Effector memory CD8-positive, alpha-beta T cell (primary cell): ENCODE measurements at regions not wholly inside any gene's neighbourhood (a gene's known extent, or its start where the extent isn't known, plus 50 kb on each side); places are given as distances from the start of the nearest gene placed in this dataset.
"Not testable (repeated sequence)": the region's sequence is repeated elsewhere in the genome, so short reads cannot be mapped to it uniquely, and the experiment has no call there.

Source experiments
- ATAC-seq: fragments of 150-1000 bp; cut with Tn5 transposase; replicated peaks from 2 replicates; pipeline ENCODE4 v1.10.0; 2021; ENCODE audit warnings: mild to moderate bottlenecking, moderate library complexity
- DNase-seq, 3 experiments: peaks; one replicate each; pipeline ENCODE4 v3.0.0; 2021
- H3K27ac Mint-ChIP-seq, 2 donors: one replicate each; pipeline ENCODE4 v1.8.0; 2022; ENCODE audit warnings: mild to moderate bottlenecking in 2 of 2, mixed read lengths in 2 of 2, moderate library complexity in 2 of 2
- H3K27me3 Mint-ChIP-seq, 2 donors: one replicate each; pipeline ENCODE4 v1.8.0; 2022; ENCODE audit warnings: mixed read lengths in 2 of 2
- H3K36me3 Mint-ChIP-seq: one replicate; pipeline ENCODE4 v1.8.0; 2022; ENCODE audit warnings: mild to moderate bottlenecking, moderate library complexity, mixed read lengths; ENCODE audit not compliant: insufficient read depth
- H3K4me1 Mint-ChIP-seq, 2 donors: one replicate each; pipeline ENCODE4 v1.8.0; 2022; ENCODE audit warnings: low read depth in 2 of 2, mixed read lengths in 2 of 2
- H3K4me3 Mint-ChIP-seq, 2 donors: one replicate each; pipeline ENCODE4 v1.8.0; 2022; ENCODE audit warnings: mild to moderate bottlenecking in 2 of 2, mixed read lengths in 2 of 2, moderate library complexity in 2 of 2
- H3K9me3 Mint-ChIP-seq, 2 donors: one replicate each; pipeline ENCODE4 v1.8.0; 2022; ENCODE audit warnings: mixed read lengths in 2 of 2

DNA sequence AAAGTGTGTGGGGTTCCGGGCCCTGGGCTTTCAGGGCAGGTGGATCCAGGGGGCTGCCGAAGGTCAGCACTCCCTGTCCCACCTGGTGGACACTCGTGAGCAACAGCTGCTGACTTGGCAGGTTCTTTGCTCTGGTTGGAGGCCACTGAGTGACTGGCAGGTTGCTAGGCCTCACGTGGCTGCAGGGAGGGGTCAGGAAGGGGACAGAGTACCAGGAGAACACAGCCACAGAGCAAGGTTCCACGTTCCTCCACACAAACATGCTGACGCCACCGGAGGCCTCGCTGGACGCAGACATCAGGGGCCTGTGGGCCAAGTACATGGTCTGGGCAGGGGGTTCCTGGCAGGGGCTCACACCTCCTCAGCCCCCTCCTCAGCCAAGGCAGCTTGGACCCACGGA lies 152.0 kb upstream of the CDK13 start:
- H3K27me3 Mint-ChIP-seq: peaks cover 9 to 15% of the 10 kb centered on the region in 2 donors
- not testable (repeated sequence) for H3K9me3 Mint-ChIP-seq, DNase-seq, H3K27ac Mint-ChIP-seq, ATAC-seq, H3K36me3 Mint-ChIP-seq, H3K4me1 Mint-ChIP-seq, H3K4me3 Mint-ChIP-seq

DNA sequence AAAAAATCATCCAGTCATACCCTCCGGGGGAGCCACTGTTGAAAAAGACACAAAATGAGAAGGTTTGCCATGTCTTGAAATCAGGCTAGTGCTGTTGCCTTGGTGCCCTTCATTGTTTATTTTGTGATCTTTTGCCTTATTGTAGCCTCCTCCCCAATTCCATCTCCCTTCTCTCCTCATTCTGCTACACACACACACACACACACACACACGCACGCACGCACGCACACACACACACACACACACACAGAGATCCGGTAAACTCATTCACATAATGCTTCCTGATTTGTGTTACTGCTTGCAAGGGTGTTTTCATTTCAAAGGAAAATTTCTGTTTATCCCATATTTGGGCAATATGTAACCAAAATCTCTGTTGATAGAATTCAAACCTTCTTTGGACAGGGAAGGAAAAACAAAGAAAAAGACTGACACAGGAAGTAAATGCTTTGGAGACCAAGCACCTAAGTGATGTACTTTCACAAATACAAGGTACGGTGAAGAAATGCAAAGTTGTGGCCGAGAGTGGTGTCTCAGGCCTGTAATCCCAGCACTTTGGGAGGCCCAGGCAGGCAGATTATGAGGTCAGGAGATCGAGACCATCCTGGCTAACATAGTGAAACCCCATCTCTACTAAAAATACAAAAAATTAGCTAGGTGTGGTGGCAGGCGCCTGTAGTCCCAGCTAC lies 141.1 kb upstream of the CDK13 start:
- H3K4me1 Mint-ChIP-seq: no peaks in the 10 kb centered on the region
- H3K36me3 Mint-ChIP-seq: no peaks in the 10 kb centered on the region
- H3K4me3 Mint-ChIP-seq: no peak overlapping the region
- H3K9me3 Mint-ChIP-seq: no peaks in the 10 kb centered on the region
- H3K27me3 Mint-ChIP-seq: peaks cover 23 to 35% of the 10 kb centered on the region in 2 donors
- H3K27ac Mint-ChIP-seq: no peak overlapping the region
- no peak for DNase-seq
- no peak for ATAC-seq

DNA sequence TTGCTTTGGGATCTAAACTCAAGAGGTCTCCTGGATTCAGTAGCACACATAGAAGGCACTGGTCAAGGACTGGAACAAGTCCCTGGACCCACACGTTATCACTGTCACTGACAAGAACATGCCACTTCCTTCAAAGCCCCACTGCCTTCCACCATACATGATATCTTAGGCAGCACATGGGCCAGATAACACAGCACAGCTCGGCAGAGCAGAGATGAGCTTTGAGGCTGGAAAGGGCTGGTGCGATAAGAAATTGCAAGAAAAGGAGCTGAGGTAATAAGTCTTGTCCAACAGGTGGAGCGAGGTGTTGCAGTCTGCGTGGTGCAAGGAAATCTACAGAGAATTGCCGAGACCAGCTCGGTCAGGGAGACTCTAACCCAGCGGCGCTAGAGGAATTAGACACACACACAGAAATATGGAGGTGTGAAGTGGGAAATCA lies 139.8 kb upstream of the CDK13 start:
- DNase-seq (no peak), ATAC-seq (no peak)
- H3K27me3 Mint-ChIP-seq: peaks cover 29 to 43% of the 10 kb centered on the region in 2 donors
- no peaks in the 10 kb centered on the region for H3K36me3 Mint-ChIP-seq
- no peaks in the 10 kb centered on the region for H3K4me1 Mint-ChIP-seq
- H3K9me3 Mint-ChIP-seq: no peaks in the 10 kb centered on the region
- H3K27ac Mint-ChIP-seq: no peak overlapping the region
- no peak overlapping the region for H3K4me3 Mint-ChIP-seq

DNA sequence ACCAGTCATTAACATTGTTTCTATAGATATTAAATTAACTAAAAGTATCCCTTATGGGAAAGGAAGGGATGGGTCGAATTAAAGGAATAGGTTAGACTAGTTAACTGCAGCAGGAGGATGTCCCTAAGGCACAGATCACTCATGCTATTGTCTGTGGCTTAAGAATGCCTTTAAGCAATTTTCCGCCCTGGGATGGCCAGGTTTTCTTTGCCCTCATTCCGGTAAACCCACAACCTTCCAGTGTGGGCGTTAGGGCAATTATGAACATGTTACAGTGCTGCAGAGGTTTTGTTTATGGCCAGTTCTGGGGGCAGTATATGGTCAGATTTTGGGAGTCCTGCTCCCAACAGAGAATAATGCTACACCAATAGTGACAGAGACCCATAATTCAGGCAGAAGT lies 139.3 kb upstream of the CDK13 start:
- no peak for ATAC-seq
- H3K27ac Mint-ChIP-seq: no peak overlapping the region
- no peak overlapping the region for H3K4me3 Mint-ChIP-seq
- DNase-seq: no peak
- H3K27me3 Mint-ChIP-seq: peaks cover 34 to 47% of the 10 kb centered on the region in 2 donors
- no peaks in the 10 kb centered on the region for H3K9me3 Mint-ChIP-seq
- no peaks in the 10 kb centered on the region for H3K4me1 Mint-ChIP-seq
- no peaks in the 10 kb centered on the region for H3K36me3 Mint-ChIP-seq

DNA sequence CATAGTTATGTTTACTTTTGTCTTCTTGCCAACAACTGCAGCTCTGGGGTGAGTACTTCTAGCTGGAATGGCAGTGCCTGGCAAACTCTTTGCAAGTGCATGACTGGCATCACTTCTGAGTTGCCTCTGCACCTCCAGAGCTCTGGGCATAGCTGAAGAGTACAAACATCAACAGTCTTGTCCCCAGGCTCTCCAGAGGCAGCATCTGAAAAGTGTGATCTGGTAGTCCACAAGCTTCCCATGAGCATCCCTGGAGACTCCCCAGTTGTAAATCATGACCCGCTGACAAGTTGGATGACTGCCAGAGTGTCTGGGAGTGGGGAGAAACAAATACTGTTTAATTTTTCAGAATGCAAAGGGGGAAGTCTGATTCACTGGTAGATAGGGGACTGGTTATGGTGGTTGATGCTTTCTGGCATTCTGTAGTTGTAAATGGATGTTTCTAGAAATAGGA lies 138.9 kb upstream of the CDK13 start:
- no peak for DNase-seq
- no peak overlapping the region for H3K4me3 Mint-ChIP-seq
- no peaks in the 10 kb centered on the region for H3K4me1 Mint-ChIP-seq

DNA sequence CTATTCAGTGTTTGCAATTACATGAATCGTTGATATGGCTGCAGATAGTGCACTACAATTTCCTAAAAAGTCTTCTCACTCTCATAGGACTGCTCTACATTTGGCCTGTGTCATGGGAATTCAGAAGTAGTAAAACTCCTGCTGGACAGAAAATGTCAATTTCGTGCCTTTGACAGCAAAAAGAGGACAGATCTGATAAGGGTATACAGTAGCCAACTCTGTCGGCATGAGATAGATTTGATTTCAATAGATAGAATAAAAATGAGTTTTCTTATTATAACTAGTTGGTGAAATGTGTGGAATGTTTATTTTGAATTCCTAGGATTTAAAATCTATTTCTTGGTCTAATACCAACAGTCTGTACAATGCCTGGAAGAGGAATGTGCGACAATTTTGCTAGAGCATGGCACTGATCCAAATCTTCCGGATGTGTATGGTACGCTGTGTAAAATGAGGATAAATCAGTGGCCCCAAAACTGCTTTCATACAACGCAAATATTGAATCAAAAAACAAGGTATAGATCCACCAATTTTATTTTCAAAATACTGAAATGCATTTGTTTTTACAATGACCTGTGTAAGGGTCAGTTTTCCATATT lies 133.5 kb upstream of the CDK13 start:
- no peaks in the 10 kb centered on the region for H3K36me3 Mint-ChIP-seq
- peaks cover 43 to 53% of the 10 kb centered on the region in 2 donors for H3K27me3 Mint-ChIP-seq

More for the DNA sequence above, 138.9 kb upstream of the CDK13 start:
- no peak for ATAC-seq
- H3K27ac Mint-ChIP-seq: no peak overlapping the region
- H3K36me3 Mint-ChIP-seq: no peaks in the 10 kb centered on the region
- H3K27me3 Mint-ChIP-seq: peaks cover 35 to 52% of the 10 kb centered on the region in 2 donors
- H3K9me3 Mint-ChIP-seq: no peaks in the 10 kb centered on the region

DNA sequence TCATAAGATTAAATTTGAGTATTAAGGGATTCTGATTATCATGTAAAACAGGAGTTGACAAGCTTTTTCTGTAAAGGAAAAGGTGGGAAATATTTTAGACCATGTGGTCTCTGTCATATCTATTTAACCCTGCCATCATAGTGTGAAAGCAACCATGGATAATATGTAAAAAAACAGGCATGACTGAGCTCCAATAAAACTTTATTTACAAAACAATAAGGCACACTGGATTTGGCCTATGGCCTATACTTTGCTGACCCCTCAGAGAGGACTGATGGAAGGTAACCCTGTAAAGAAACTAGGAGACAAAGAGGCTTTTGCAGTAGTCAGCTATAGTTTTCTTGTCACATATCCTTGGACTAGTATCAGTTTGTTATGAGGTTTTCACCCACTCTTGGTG lies 130.5 kb upstream of the CDK13 start:
- no peaks in the 10 kb centered on the region for H3K36me3 Mint-ChIP-seq
- H3K4me1 Mint-ChIP-seq: no peaks in the 10 kb centered on the region
- H3K9me3 Mint-ChIP-seq: no peaks in the 10 kb centered on the region
- ATAC-seq: no peak
- DNase-seq: no peak
- no peak overlapping the region for H3K27ac Mint-ChIP-seq
- peaks cover 41 to 53% of the 10 kb centered on the region in 2 donors for H3K27me3 Mint-ChIP-seq
- H3K4me3 Mint-ChIP-seq: no peak overlapping the region

More for the DNA sequence above, 133.5 kb upstream of the CDK13 start:
- Mint-ChIP-seq H3K9me3 (no peaks in the 10 kb centered on the region), H3K4me1 (no peaks in the 10 kb centered on the region), H3K27ac (no peak overlapping the region), H3K4me3 (no peak overlapping the region)
- ATAC-seq (no peak), DNase-seq (no peak)

DNA sequence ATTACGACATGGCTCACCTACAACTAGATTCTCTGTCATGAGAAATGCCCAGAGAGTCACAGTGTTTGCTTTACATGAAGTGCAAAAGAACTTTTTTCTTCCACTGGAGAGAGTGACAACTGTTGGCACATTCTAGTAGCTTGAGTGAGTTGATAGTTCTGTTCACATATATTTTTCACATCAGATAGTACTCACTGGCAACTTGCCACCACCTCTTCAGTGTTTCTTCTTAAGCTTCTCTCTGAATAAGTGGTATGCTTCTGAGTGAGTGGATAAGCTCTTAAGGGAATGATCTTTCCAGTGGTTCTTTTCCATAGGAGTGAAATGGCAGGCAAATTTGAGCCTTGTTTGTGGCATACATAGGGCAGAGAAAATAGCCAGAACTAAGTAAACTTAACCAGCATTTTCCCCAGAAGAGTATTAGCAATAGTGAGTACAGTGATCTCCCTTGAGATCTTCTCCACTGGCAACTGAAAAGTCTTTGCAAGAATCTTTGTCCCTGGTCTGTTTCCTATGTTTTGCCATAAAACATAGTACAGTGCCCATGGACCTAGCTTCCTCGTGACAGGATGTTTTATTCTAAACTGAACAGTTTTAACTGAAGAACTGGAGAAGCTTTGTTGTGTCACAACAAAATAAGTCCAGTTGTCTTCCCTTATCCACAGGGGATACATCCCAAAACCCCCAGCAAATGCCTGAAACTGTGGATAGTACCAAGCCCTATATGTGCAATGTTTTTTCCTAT lies 125.4 kb upstream of the CDK13 start:
- no peaks in the 10 kb centered on the region for H3K9me3 Mint-ChIP-seq
- peaks cover 41% of the 10 kb centered on the region in 2 donors for H3K27me3 Mint-ChIP-seq
- ATAC-seq (no peak), DNase-seq (no peak)
- no peak overlapping the region for H3K4me3 Mint-ChIP-seq
- no peaks in the 10 kb centered on the region for H3K36me3 Mint-ChIP-seq
- no peaks in the 10 kb centered on the region for H3K4me1 Mint-ChIP-seq
- H3K27ac Mint-ChIP-seq: no peak overlapping the region

DNA sequence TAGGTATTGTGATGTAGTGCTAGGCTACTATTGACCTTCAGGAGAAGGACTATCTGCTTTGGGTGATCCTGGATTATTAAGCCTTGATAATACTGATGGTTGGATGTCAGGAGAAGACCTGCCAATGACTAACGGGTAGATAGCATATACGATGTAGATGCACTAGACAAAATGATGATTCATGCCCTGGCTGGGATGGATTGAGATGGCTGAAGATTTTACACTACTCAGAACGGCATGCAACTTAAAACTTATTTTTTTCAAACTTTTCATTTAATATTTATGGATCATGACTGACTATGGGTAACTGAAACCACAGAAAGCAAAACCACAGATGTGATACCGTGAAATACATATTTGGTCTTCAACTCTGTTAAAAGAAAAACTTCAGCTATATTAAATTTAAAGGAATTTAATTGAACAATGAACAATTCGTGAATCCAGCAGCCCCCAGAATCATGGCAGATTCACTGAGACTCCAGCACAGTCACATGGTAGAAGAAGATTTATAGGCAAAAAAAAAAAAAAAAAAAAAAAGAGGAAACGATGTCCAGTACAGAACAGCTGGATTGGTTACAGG lies 124.6 kb upstream of the CDK13 start:
- no peak for ATAC-seq
- Mint-ChIP-seq H3K4me3 (no peak overlapping the region), H3K27me3 (peaks cover 46 to 49% of the 10 kb centered on the region in 2 donors)

DNA sequence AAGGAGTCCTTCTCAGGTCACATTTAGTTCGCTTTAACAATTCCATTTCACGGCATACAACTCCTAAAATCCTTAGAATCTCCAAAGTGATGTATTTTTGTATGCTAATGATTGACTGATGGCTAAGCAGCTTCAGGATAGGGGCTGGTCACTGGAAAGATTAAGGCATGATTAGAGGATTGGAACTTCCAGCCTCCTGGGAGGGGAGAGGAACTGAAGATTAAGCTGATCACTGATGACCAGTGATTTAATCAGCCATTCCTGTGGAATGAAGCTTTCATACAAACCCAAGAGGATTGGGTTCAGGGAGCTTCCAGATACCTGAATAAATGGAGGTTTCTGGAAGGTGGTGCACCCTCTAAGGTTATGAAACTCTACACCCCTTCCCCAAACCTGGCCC lies 123.9 kb upstream of the CDK13 start:
- Mint-ChIP-seq H3K4me3 (no peak overlapping the region), H3K27me3 (peaks cover 46 to 48% of the 10 kb centered on the region in 2 donors), H3K4me1 (no peaks in the 10 kb centered on the region), H3K27ac (no peak overlapping the region), H3K36me3 (no peaks in the 10 kb centered on the region), H3K9me3 (no peaks in the 10 kb centered on the region)
- no peak for ATAC-seq
- DNase-seq: no peak

More for the DNA sequence above, 124.6 kb upstream of the CDK13 start:
- Mint-ChIP-seq H3K27ac (no peak overlapping the region), H3K9me3 (no peaks in the 10 kb centered on the region), H3K4me1 (no peaks in the 10 kb centered on the region), H3K36me3 (no peaks in the 10 kb centered on the region)
- no peak for DNase-seq

DNA sequence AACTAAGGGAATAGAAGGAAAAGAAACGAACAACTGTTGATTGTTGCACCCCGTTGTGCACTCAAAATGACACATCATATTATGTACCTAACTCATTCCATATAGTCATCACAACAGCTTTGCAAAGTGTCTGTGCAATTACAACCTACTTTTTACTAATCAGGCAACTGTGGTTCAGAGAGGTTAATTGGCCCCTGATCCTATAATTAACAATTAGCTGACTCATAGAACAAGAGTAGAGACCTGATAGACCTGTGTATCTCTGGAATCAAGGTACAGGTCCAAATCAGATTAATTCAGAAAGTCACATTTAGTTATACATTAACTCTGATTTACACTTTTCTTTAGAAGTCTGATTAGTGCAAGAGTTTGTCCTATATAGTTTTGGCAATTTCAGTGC lies 122.5 kb upstream of the CDK13 start:
- Mint-ChIP-seq H3K27ac (no peak overlapping the region), H3K27me3 (peaks cover 46 to 52% of the 10 kb centered on the region in 2 donors)

DNA sequence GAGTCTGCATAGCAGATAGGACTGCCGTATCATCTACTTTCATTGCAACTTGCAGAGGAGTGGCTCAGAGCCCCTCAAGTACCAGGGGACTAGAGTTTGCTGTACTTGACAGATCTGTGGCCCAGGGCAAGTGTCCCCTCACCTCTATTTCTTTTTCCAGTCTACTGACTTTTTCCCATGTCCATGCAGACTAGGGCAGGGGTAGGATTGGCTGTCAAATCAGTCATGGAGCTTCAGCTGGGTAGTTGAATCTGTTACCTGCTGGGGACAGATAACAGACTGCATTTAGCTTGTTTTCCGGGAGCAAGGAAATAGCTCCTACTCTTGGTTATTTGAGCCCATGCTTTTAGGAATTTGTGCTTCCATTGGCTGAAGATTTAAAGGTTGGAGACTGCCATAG lies 121.0 kb upstream of the CDK13 start:
- H3K27me3 Mint-ChIP-seq: peaks cover 46 to 55% of the 10 kb centered on the region in 2 donors
- H3K9me3 Mint-ChIP-seq: no peaks in the 10 kb centered on the region
- no peaks in the 10 kb centered on the region for H3K36me3 Mint-ChIP-seq
- H3K4me1 Mint-ChIP-seq: peaks cover 0 to 2% of the 10 kb centered on the region in 2 donors
- no peak overlapping the region for H3K4me3 Mint-ChIP-seq
- no peak for ATAC-seq
- H3K27ac Mint-ChIP-seq: no peak overlapping the region
- no peak for DNase-seq

More for the DNA sequence above, 122.5 kb upstream of the CDK13 start:
- H3K4me1 Mint-ChIP-seq: no peaks in the 10 kb centered on the region
- no peaks in the 10 kb centered on the region for H3K9me3 Mint-ChIP-seq
- ATAC-seq (no peak), DNase-seq (no peak)
- no peak overlapping the region for H3K4me3 Mint-ChIP-seq
- H3K36me3 Mint-ChIP-seq: no peaks in the 10 kb centered on the region

DNA sequence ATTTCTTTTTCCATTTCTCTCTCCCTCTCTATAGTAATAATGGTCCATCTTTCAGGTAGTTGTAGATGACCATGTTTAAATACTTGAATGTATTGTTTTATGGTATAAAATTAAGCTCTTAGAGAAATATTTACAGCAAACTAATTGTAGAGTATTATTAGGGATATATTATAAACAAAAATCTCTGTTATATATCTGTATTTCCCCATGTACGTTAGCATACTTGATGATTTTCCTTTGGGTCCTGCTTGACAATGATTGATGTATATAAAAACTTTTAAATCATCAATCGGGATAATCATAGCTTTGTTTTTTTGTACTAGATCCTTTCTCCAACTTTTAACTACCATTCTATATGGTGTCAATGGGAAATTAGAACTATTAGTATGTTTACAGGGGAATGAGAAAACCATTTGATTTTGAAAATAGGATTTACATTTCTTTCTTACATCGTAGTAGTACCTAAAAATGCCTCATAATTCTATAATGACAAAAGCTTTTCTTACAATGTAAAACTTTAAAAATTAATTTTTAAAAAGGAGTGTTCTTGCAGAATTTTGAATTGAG lies 117.5 kb upstream of the CDK13 start:
- peak overlapping the region in 1 of 2 donors; percentile 2 for H3K4me3 Mint-ChIP-seq
- H3K27ac Mint-ChIP-seq: no peak overlapping the region

More for the DNA sequence above, 117.5 kb upstream of the CDK13 start:
- Mint-ChIP-seq H3K27me3 (peaks cover 58 to 59% of the 10 kb centered on the region in 2 donors), H3K4me1 (peaks cover 0 to 3% of the 10 kb centered on the region in 2 donors), H3K36me3 (no peaks in the 10 kb centered on the region), H3K9me3 (no peaks in the 10 kb centered on the region)
- ATAC-seq (no peak), DNase-seq (no peak)
